IPS-NIHi11 (cell line): ENCODE measurements at regions not wholly inside any gene's neighbourhood (a gene's known extent, or its start where the extent isn't known, plus 50 kb on each side); places are given as distances from the start of the nearest gene placed in this dataset.
"Not testable (repeated sequence)": the region's sequence is repeated elsewhere in the genome, so short reads cannot be mapped to it uniquely, and the experiment has no call there.

ENCODE experiments used
- DNase-seq: peaks from one replicate; pipeline ENCODE4 v3.0.0; 2012; ENCODE audit warnings: mixed read lengths, low spot score

GRCh38 chr4:126593626-126594025, 1039.1 kb upstream of the INTU start:
- no peak for DNase-seq

GRCh38 chr4:126595643-126596042, 1037.1 kb upstream of the INTU start:
- DNase-seq: no peak

GRCh38 chr4:126599746-126600145, 1033.0 kb upstream of the INTU start:
- no peak for DNase-seq

- no peak for DNase-seq
Measured at GRCh38 chr4:126603210-126603609, 1029.5 kb upstream of the INTU start.

- no peak for DNase-seq
Measured at GRCh38 chr4:126603825-126604224, 1028.9 kb upstream of the INTU start.

GRCh38 chr4:126604268-126604867, 1028.4 kb upstream of the INTU start:
- DNase-seq: peak; percentile 49

- no peak for DNase-seq
Measured at GRCh38 chr4:126610933-126611332, 1021.8 kb upstream of the INTU start.

GRCh38 chr4:126611900-126612299, 1020.9 kb upstream of the INTU start:
- no peak for DNase-seq

- DNase-seq: no peak
Measured at GRCh38 chr4:126614356-126614855, 1018.4 kb upstream of the INTU start.

- no peak for DNase-seq
Measured at GRCh38 chr4:126616795-126617194, 1016.0 kb upstream of the INTU start.

- DNase-seq: peak; percentile 34
Measured at GRCh38 chr4:126627255-126627654, 1005.5 kb upstream of the INTU start.

GRCh38 chr4:126628933-126629332, 1003.8 kb upstream of the INTU start:
- DNase-seq: no peak

GRCh38 chr4:126630230-126630629, 1002.5 kb upstream of the INTU start:
- DNase-seq: no peak

- DNase-seq: no peak
Measured at GRCh38 chr4:126633306-126633705, 999.5 kb upstream of the INTU start.

- DNase-seq: no peak
Measured at GRCh38 chr4:126637706-126638105, 995.1 kb upstream of the INTU start.

- no peak for DNase-seq
Measured at GRCh38 chr4:126647320-126647719, 985.4 kb upstream of the INTU start.

- no peak for DNase-seq
Measured at GRCh38 chr4:126647756-126648397, 984.9 kb upstream of the INTU start.

- no peak for DNase-seq
Measured at GRCh38 chr4:126658411-126658810, 974.3 kb upstream of the INTU start.

- no peak for DNase-seq
Measured at GRCh38 chr4:126661194-126661593, 971.6 kb upstream of the INTU start.

GRCh38 chr4:126664839-126665238, 967.9 kb upstream of the INTU start:
- DNase-seq: no peak

- DNase-seq: not testable (repeated sequence)
Measured at GRCh38 chr4:126670038-126670437, 962.7 kb upstream of the INTU start.

- DNase-seq: no peak
Measured at GRCh38 chr4:126678618-126679017, 954.1 kb upstream of the INTU start.

GRCh38 chr4:126679303-126679702, 953.5 kb upstream of the INTU start:
- DNase-seq: no peak

- no peak for DNase-seq
Measured at GRCh38 chr4:126682250-126682649, 950.5 kb upstream of the INTU start.
